ENCODE measurements at regions not wholly inside any gene's neighbourhood (a gene's known extent, or its start where the extent isn't known, plus 50 kb on each side); places are given as distances from the start of the nearest gene placed in this dataset.

- in situ Hi-C loops (cut with HindIII; ENCODE audit: low pct_ligation_motif_present, low sequenced_read_pairs) = no loop called here
- TF ChIP-seq, protein P1, sequence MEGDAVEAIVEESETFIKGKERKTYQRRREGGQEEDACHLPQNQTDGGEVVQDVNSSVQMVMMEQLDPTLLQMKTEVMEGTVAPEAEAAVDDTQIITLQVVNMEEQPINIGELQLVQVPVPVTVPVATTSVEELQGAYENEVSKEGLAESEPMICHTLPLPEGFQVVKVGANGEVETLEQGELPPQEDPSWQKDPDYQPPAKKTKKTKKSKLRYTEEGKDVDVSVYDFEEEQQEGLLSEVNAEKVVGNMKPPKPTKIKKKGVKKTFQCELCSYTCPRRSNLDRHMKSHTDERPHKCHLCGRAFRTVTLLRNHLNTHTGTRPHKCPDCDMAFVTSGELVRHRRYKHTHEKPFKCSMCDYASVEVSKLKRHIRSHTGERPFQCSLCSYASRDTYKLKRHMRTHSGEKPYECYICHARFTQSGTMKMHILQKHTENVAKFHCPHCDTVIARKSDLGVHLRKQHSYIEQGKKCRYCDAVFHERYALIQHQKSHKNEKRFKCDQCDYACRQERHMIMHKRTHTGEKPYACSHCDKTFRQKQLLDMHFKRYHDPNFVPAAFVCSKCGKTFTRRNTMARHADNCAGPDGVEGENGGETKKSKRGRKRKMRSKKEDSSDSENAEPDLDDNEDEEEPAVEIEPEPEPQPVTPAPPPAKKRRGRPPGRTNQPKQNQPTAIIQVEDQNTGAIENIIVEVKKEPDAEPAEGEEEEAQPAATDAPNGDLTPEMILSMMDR (IDR thresholded peaks at IDR 0.05; ENCODE audit: low read depth, low read length, missing control alignments) = no peak
- H3K27ac ChIP-seq = no peak overlapping the region
- H3K4me3 ChIP-seq (ENCODE audit: low read depth, low read length) = no peak overlapping the region
- DNase-seq = no peak
- H3K27me3 ChIP-seq (replicated peaks) = no peaks in the 10 kb centered on the region
- no peaks in the 10 kb centered on the region for H3K36me3 ChIP-seq (replicated peaks)
Observed at GRCh38 chr4:75376543-75376942, 137.7 kb downstream of the RCHY1 start.

DNA sequence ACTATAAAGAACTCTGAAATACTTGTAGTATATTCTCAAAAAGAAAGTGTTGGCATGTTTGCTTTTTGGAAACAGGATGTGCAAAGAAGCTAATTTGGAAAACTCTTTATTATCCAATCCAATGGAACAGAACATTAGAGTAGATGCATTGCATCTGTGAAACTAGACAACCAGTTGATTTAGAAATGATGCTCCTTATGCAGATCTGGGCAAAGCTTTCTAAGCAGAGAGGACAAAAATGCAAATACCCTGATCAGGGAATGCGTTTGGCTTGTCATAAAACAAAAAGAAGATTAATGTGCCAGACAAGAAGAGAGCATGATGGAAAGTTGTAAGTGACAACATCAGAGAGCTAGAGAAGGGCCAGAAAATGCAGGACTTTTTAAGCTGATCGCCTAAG, 142.3 kb downstream of the RCHY1 start:
- TF ChIP-seq, protein P1 (IDR thresholded peaks at IDR 0.05; ENCODE audit: low read depth, low read length, missing control alignments) = no peak
- in situ Hi-C loops (cut with HindIII; ENCODE audit: low pct_ligation_motif_present, low sequenced_read_pairs) = no loop called here
- no peak overlapping the region for H3K27ac ChIP-seq
- H3K4me3 ChIP-seq (ENCODE audit: low read depth, low read length) = no peak overlapping the region
- H3K36me3 ChIP-seq (replicated peaks) = no peaks in the 10 kb centered on the region
- no peaks in the 10 kb centered on the region for H3K27me3 ChIP-seq (replicated peaks)
- no peak for DNase-seq

GRCh38 chr4:75370576-75370975, 143.6 kb downstream of the RCHY1 start:
- TF ChIP-seq, protein P1 (IDR thresholded peaks at IDR 0.05; ENCODE audit: low read depth, low read length, missing control alignments) = no peak
- in situ Hi-C loops (cut with HindIII; ENCODE audit: low pct_ligation_motif_present, low sequenced_read_pairs) = no loop called here
- Histone ChIP-seq H3K4me3 (ENCODE audit: low read depth, low read length) (no peak overlapping the region), H3K27me3 (replicated peaks) (no peaks in the 10 kb centered on the region), H3K36me3 (replicated peaks) (no peaks in the 10 kb centered on the region), H3K27ac (no peak overlapping the region)
- no peak for DNase-seq

- Histone ChIP-seq H3K27me3 (replicated peaks) (no peaks in the 10 kb centered on the region), H3K4me3 (ENCODE audit: low read depth, low read length) (no peak overlapping the region), H3K27ac (peak overlapping the region; percentile 78), H3K36me3 (replicated peaks) (no peaks in the 10 kb centered on the region)
- TF ChIP-seq, protein P1 (IDR thresholded peaks at IDR 0.05; ENCODE audit: low read depth, low read length, missing control alignments) = no peak
- DNase-seq = peak; percentile 63
- in situ Hi-C loops (cut with HindIII; ENCODE audit: low pct_ligation_motif_present, low sequenced_read_pairs) = no loop called here
Observed at GRCh38 chr4:75345423-75345822, 168.8 kb downstream of the RCHY1 start.

GRCh38 chr4:75344915-75345314, 169.3 kb downstream of the RCHY1 start:
- in situ Hi-C loops (cut with HindIII; ENCODE audit: low pct_ligation_motif_present, low sequenced_read_pairs) = no loop called here
- no peak overlapping the region for H3K4me3 ChIP-seq (ENCODE audit: low read depth, low read length)
- DNase-seq = peak; percentile 72
- H3K36me3 ChIP-seq (replicated peaks) = no peaks in the 10 kb centered on the region
- H3K27ac ChIP-seq = peak overlapping the region; percentile 78
- no peaks in the 10 kb centered on the region for H3K27me3 ChIP-seq (replicated peaks)
- TF ChIP-seq, protein P1 (IDR thresholded peaks at IDR 0.05; ENCODE audit: low read depth, low read length, missing control alignments) = no peak

- Histone ChIP-seq H3K4me3 (ENCODE audit: low read depth, low read length) (no peak overlapping the region), H3K27ac (no peak overlapping the region), H3K36me3 (replicated peaks) (no peaks in the 10 kb centered on the region), H3K27me3 (replicated peaks) (no peaks in the 10 kb centered on the region)
- TF ChIP-seq, protein P1 (IDR thresholded peaks at IDR 0.05; ENCODE audit: low read depth, low read length, missing control alignments) = no peak
- in situ Hi-C loops (cut with HindIII; ENCODE audit: low pct_ligation_motif_present, low sequenced_read_pairs) = no loop called here
- no peak for DNase-seq
Observed at GRCh38 chr4:75343333-75343732, 170.9 kb downstream of the RCHY1 start.

All from brain microvascular endothelial cell (primary cell).